ENCODE measurements at regions not wholly inside any gene's neighbourhood (a gene's known extent, or its start where the extent isn't known, plus 50 kb on each side); places are given as distances from the start of the nearest gene placed in this dataset.
"Not testable (repeated sequence)": the region's sequence is repeated elsewhere in the genome, so short reads cannot be mapped to it uniquely, and the experiment has no call there.

DNA sequence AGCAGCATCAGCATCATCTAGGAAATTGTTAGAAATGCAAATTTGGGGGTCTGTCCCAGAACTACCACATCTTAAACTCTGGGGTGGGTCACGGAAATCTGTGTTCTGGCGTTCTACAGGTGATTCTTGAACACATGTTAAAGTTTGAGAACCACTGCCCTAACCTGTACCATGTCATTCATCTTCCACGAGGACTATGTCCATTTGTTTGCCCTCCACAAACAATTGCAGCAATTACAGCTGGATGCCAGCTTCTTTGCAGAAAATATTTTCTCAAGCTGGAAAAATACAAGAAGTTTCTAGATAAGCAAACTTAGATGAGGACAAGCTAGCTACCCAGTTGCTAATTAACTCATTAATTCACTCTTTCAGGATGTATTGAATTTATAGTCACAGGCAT, 54.1 kb downstream of the MAFB start:
- DNase-seq (ENCODE audit: low spot score): no peak
- TF ChIP-seq, protein P1, sequence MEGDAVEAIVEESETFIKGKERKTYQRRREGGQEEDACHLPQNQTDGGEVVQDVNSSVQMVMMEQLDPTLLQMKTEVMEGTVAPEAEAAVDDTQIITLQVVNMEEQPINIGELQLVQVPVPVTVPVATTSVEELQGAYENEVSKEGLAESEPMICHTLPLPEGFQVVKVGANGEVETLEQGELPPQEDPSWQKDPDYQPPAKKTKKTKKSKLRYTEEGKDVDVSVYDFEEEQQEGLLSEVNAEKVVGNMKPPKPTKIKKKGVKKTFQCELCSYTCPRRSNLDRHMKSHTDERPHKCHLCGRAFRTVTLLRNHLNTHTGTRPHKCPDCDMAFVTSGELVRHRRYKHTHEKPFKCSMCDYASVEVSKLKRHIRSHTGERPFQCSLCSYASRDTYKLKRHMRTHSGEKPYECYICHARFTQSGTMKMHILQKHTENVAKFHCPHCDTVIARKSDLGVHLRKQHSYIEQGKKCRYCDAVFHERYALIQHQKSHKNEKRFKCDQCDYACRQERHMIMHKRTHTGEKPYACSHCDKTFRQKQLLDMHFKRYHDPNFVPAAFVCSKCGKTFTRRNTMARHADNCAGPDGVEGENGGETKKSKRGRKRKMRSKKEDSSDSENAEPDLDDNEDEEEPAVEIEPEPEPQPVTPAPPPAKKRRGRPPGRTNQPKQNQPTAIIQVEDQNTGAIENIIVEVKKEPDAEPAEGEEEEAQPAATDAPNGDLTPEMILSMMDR (IDR thresholded peaks at IDR 0.05): no peak
- ATAC-seq (ENCODE audit: low FRiP score): no peak

DNA sequence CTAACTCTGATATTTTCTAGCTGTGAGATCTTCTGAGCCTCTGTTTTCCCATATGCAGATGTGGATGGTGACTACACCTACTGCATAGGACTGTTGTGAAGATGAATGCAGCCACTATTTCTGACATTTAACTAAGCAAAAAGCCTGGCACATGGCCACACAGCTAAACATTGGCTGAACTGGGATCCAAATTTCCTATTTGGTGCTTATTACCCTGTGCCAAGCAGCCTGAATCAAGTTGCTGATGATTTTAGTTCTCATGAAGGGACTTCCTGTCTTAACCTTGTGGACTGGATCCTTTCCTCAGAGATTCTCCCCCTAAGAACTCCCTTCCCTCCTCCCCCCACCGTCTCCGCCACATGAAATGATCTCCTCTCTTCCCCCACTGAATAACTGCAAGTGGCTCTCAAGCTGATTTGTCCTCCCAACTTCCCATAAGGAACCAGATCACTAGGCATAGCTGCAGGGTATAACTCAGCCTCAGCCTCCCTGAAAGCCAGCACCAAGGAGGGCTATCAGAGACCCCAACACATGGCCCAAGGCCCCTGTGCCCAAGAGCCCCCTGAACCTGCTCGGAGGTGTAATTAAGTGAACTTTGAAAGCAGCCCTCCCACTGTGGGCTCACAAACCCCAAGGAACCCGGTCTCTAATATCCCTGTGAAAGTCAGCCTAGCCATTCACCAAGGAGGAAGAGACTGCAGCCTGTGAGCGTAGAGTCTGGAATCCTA, 55.7 kb downstream of the MAFB start:
- DNase-seq (ENCODE audit: low spot score): no peak
- no peak for ATAC-seq (ENCODE audit: low FRiP score)
- TF ChIP-seq, protein P1 (IDR thresholded peaks at IDR 0.05): no peak

DNA sequence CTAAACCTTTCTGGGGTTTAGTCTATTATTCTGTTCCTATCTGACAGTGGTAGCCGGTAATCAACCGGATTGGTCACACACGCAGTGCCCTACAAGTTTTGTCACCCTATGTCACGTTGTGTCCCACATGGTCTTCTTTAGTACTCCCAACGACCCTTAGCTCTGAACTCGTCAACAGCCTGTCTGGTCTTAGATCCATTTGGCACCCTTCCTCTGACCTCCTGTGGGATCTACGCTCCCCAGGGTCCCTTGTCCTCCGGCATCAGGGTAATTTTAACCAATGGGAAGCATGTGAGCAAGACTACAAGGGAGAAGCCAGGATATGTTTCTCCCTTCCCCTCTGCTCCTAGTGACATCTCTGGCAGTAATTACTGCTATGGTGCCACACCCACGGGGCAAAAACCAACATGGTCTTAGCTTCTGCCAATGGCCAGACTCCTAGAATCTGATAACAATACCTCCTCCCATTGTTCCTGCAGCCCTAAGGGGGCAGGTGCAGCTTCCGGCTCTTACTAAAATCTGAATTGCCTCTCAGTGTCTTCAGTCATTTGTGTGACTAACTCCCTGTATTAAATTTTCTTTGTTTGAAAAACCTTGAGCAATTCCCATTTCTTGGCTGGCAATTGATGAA, 56.6 kb downstream of the MAFB start:
- ATAC-seq (ENCODE audit: low FRiP score) (no peak), DNase-seq (ENCODE audit: low spot score) (no peak)
- TF ChIP-seq, protein P1 (IDR thresholded peaks at IDR 0.05): no peak

DNA sequence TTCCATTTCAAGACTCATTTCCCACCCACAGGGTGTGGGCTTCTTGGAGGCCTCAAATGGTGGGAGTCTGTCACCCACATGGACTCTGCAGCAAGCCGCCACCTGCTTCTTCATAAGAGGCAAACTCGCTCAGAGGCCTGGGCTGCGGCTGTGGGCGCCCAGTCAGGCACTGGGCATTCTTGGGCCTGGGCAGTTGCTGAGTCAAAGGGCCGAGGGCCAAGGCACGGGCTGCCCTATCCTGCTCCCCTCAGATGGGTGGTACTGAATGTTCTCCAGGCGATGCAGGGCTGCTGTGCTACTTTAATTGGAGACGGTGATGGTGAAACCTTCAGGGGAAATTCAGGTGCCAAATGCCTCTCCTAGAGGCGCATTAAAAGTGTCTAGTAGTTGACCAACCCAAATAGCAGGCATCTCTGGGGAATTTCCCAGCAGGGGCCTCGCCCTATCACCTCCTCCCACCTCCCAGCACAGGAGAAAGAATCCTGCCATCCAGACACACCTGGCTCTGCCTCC, 57.9 kb downstream of the MAFB start:
- TF ChIP-seq, protein P1 (IDR thresholded peaks at IDR 0.05): no peak
- DNase-seq (ENCODE audit: low spot score): no peak
- no peak for ATAC-seq (ENCODE audit: low FRiP score)

DNA sequence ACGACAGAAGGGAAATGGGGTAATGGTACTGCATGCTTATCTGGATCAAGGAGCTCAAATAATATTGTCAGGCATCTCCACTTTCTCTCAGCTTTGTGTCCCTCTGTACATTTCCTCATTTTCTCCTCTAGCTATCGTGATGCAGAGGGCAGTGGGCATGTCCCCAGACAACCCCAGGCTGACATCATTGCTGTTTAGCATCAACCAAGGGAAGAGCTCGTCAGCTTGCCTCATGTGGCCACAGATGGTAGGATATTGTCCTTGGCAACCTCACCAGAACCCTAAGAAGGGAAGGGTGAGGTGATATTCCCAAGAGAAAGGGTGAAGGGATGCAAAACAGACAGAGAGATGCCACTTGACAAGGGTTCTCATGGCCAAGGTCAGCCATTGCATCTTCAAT, 58.3 kb downstream of the MAFB start:
- TF ChIP-seq, protein P1 (IDR thresholded peaks at IDR 0.05): no peak
- DNase-seq (ENCODE audit: low spot score) (no peak), ATAC-seq (ENCODE audit: low FRiP score) (no peak)

DNA sequence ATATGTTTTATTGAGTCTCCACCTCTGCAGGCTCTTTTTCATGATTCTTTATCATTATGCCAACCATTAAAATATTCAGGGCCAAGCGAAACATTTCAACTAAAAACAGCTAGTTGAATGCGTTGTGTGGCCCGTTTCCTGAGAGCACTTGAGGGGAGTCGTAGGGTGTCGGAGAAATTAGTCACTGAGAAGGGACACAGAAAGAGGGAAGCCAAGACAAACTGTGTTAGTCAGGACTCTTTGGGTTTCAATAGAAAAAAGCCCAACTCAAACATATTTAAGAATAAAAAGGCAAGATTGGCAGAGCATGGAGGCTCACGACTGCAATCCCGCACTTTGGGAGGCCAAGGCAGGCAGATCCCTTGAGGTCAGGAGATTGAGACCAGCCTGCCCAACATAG, 58.9 kb downstream of the MAFB start:
- TF ChIP-seq, protein P1 (IDR thresholded peaks at IDR 0.05): no peak
- ATAC-seq (ENCODE audit: low FRiP score) (no peak), DNase-seq (ENCODE audit: low spot score) (no peak)

DNA sequence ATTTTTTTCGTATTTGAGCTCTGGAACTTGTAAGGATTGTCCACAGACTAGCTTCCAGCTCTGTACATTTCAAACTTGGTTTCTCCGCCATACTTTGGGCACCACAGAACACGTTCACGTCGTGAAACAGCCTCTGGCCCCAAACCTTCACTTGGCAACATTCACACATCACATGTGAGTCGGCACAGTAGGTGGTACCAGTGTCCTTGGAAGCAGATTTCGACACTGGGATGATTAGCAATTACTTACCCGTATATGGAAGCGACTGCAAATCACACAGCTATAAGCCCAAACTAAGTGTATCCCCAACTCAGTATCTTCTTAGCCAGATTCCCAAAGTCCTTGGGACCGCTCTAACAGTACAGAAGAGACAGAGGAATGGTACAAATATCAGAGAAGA, 60.2 kb downstream of the MAFB start:
- ATAC-seq (ENCODE audit: low FRiP score) (no peak), DNase-seq (ENCODE audit: low spot score) (no peak)
- TF ChIP-seq, protein P1 (IDR thresholded peaks at IDR 0.05): no peak

DNA sequence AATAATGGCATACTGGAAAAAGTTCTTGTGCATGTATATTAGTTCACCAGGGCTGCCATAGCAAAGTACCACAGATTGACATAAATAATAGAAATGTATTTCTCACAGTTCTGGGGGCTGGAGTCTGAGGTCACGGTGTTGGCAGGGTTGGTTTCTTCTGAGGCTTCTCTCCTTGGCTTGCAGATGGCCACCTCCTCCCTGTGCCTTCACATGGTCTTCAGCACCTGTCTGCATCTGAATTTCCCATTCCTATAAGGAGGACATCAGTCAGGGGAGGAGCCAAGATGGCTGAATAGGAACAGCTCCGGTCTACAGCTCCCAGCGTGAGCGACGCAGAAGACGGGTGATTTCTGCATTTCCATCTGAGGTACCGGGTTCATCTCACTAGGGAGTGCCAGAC, 70.0 kb downstream of the MAFB start:
- ATAC-seq (ENCODE audit: low FRiP score); DNase-seq (ENCODE audit: low spot score): not testable (repeated sequence)

All from omental fat pad (tissue), 3 donors.